Lower leg skin (tissue), 4 donors: ENCODE measurements at regions not wholly inside any gene's neighbourhood (a gene's known extent, or its start where the extent isn't known, plus 50 kb on each side); places are given as distances from the start of the nearest gene placed in this dataset.

Source experiments
- DNase-seq, 2 donors: peaks; one replicate each; pipeline ENCODE4 v3.0.0-alpha.2; 2019; ENCODE audit warnings: low spot score in 2 of 2
- H3K4me3 ChIP-seq: fragments of 200-600 bp; sonication (generic); 2 replicates; pipeline ENCODE4 v1.5.1; 2017; ENCODE audit warnings: mild to moderate bottlenecking, low read depth; ENCODE audit not compliant: poor library complexity, severe bottlenecking
- POLR2A ChIP-seq, 2 donors: fragments of 450-650 bp; IDR thresholded peaks; one replicate each; pipeline ENCODE4 v1.6.1; 2016 to 2017; ENCODE audit warnings: antibody characterized with exemption in 2 of 2, mild to moderate bottlenecking in 1 of 2, moderate library complexity in 1 of 2
- WGBS, 2 donors: methylation state at CpG; one replicate each; pipeline ENCODE4 v1.1.5; 2018; 5-methylcytosine and 5-hydroxymethylcytosine counted together
- intact Hi-C: fragments of 100-400 bp; cut with DNase I; formaldehyde crosslinking; loops from one replicate; pipeline ENCODE4 v1.15.0; 2023; ENCODE audit warnings: low total_unique reads
- TF ChIP-seq, protein P1 (sequence below), 3 donors: fragments of 450-650 bp; IDR thresholded peaks; one replicate each; pipeline ENCODE4 v1.5.1; 2016; ENCODE audit warnings: antibody characterized with exemption in 3 of 3, mild to moderate bottlenecking in 3 of 3, moderate library complexity in 2 of 3

DNA sequence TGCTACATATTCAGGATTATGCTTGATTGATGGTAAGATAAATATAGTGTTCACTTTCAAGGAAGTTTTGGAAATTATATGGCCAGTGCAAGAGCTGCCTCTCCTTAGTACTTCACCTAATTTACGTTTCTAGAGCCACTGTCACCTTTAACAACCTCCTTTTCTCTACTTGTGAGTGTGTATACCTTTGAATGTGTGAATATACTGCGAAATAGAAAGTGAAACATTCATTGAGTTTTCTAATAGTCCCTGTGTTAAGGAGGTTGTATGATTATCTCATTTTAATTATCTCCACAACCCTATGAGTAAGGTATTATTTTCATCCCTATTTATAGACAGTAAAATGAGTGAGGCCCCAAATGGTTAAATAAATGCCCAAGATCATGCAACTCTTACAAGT lies 1050.5 kb downstream of the XPNPEP1 start:
- intact Hi-C loops: no loop called here
- no peak for TF ChIP-seq POLR2A (IDR thresholded peaks at IDR 0.05)
- TF ChIP-seq, protein P1, sequence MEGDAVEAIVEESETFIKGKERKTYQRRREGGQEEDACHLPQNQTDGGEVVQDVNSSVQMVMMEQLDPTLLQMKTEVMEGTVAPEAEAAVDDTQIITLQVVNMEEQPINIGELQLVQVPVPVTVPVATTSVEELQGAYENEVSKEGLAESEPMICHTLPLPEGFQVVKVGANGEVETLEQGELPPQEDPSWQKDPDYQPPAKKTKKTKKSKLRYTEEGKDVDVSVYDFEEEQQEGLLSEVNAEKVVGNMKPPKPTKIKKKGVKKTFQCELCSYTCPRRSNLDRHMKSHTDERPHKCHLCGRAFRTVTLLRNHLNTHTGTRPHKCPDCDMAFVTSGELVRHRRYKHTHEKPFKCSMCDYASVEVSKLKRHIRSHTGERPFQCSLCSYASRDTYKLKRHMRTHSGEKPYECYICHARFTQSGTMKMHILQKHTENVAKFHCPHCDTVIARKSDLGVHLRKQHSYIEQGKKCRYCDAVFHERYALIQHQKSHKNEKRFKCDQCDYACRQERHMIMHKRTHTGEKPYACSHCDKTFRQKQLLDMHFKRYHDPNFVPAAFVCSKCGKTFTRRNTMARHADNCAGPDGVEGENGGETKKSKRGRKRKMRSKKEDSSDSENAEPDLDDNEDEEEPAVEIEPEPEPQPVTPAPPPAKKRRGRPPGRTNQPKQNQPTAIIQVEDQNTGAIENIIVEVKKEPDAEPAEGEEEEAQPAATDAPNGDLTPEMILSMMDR (IDR thresholded peaks at IDR 0.05): no peak
- H3K4me3 ChIP-seq: no peak overlapping the region
- DNase-seq: no peak
- WGBS, 2 donors: 75 to 77% methylated on average over 2 of the region's 2 CpGs

DNA sequence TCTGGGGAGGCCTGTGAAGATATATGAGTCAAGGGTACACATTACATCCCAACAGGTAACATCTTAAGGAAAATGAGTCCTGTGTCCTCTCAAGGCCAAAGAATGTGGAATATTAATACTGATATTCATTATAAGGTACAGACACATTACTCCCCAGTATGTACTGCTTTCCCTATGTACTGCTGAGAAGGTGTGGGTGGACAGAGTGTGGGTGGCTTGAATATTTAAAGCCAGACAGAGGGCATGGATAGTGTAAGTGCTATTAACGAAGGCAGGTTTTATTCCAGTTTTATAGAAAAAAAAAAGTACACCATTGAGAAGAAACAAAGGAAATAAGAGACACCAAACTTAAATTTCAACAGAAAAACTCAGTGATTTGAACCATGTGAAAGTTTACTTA lies 1054.4 kb downstream of the XPNPEP1 start:
- DNase-seq: no peak
- intact Hi-C loops: no loop called here

DNA sequence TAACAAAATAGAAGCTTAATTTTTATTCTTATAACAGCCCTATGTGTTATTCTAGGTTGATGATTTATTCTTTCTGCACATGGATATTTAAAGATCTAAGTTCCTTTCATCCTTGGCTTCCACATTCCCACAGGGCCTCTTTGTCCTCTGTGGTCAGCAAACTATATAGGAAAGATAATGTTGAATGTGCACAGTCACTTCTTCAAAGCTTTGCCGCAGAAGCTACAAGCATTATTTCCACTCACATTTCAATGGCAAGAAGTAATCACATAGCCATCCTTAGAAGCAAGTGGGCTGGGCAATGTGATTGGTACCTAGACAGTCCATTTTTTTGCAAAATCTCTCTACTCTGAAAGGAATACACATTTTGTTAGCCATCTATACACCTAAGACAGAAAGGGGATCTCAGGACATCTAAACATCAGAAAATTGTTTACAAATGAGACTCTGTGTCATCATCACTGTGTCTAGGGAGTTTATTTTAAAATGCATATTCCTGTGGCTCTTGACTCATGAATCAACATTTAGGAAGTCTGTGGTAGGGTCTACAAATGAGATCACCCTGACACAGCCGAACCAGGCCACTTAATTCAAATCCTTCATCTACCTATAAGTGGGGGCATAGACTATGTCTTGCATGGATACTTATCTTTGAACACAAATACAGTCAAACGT lies 1060.5 kb downstream of the XPNPEP1 start:
- DNase-seq: no peak
- 74 to 76% methylated on average over 3 of the region's 3 CpGs for WGBS, 2 donors
- intact Hi-C loops: no loop called here
- H3K4me3 ChIP-seq: no peak overlapping the region
- TF ChIP-seq POLR2A (IDR thresholded peaks at IDR 0.05): no peak
- TF ChIP-seq, protein P1 (IDR thresholded peaks at IDR 0.05): no peak

More for the DNA sequence above, 1054.4 kb downstream of the XPNPEP1 start:
- no peak overlapping the region for H3K4me3 ChIP-seq
- WGBS, 2 donors: 59 to 69% methylated on average over 1 of the region's 1 CpG
- TF ChIP-seq, protein P1 (IDR thresholded peaks at IDR 0.05): no peak
- no peak for TF ChIP-seq POLR2A (IDR thresholded peaks at IDR 0.05)

DNA sequence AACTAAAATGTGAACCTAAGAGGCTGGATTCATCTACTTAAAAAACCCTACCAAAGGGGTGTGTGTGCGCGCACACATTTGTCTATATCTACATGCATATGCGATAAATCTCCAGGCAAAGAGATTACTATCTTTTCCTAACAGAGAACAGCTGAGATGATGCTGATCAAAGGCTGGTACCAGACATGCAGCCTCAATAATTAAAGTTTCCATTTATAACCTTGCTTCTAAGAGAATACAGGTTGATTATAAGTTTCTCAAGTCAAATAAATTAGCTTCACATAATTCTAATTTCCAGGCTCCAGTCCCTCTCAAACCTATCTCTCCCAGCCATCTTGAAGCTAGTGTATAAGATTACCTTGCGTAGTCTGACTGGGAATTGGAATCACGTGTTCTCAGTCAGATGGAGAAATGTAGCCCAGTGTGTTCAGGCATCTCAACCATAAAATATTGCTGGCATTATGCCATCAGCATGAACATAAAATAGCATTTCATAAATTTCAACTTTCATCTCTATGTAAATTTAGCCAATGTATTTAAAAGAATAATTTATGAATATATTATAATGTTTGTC lies 1062.0 kb downstream of the XPNPEP1 start:
- no peak for DNase-seq
- intact Hi-C loops: no loop called here
- WGBS, 2 donors: 60 to 61% methylated on average over 5 of the region's 5 CpGs
- TF ChIP-seq POLR2A (IDR thresholded peaks at IDR 0.05): no peak
- TF ChIP-seq, protein P1 (IDR thresholded peaks at IDR 0.05): no peak
- no peak overlapping the region for H3K4me3 ChIP-seq

DNA sequence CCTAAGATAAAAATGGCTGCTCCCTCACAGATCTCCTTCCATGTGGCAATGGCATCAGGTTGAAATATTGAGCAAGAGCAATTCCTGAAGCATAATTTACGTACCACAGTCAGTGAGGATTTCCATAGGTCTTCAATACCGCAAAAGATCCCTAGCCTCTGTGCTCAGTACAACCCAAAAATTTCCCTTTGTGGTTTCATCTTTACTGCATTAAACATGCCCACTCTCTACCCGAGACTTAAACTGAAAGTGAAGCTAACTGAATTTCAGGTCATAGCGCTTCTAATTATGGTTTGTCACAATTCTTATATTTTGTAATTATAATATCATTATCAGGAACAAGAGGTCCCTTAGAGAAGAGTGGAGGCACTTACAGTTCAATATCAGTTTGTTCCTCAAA lies 1071.1 kb downstream of the XPNPEP1 start:
- intact Hi-C loops: no loop called here
- no peak overlapping the region for H3K4me3 ChIP-seq
- no peak for TF ChIP-seq POLR2A (IDR thresholded peaks at IDR 0.05)
- TF ChIP-seq, protein P1 (IDR thresholded peaks at IDR 0.05): no peak
- WGBS, 2 donors: 89 to 92% methylated on average over 4 of the region's 4 CpGs
- no peak for DNase-seq
